GM12878 (cell line): ENCODE measurements at regions not wholly inside any gene's neighbourhood (a gene's known extent, or its start where the extent isn't known, plus 50 kb on each side); places are given as distances from the start of the nearest gene placed in this dataset.

Experiments
- ATAC-seq: fragments of 200-7000 bp; cut with Tn5 transposase; 3 replicates; pipeline ENCODE4 v1.9.1; 2020; ENCODE audit warnings: mild to moderate bottlenecking, moderate library complexity
- BruUV-seq: library from RNA; stranded (reverse); fragments of 400-500 nt; replicated peaks from 2 replicates; lab custom pipeline; 2021; lab: Mats Ljungman, UMichigan
- CTCF ChIA-PET: fragments of 300-600 bp; sonication (Branson Sonifier 250); formaldehyde crosslinking; extraction: SDS; loops from one replicate; lab custom pipeline; 2021; ENCODE audit warnings: inconsistent platforms; lab: Yijun Ruan, JAX
- POLR2A ChIA-PET: fragments of 350-600 bp; formaldehyde crosslinking; extraction: SDS; loops from one replicate; lab custom pipeline; 2021; ENCODE audit warnings: inconsistent platforms; lab: Charles Lee
- RAD21 ChIA-PET: fragments of 300-600 bp; sonication (Branson Sonifier 250); formaldehyde crosslinking; loops from one replicate; lab custom pipeline; 2023; ENCODE audit warnings: antibody characterized with exemption; ENCODE audit not compliant: unreplicated experiment; lab: Charles Lee
- SMC1A ChIA-PET: fragments of 300-600 bp; sonication (Branson Sonifier 250); formaldehyde crosslinking; loops from one replicate; lab custom pipeline; 2023; ENCODE audit not compliant: unreplicated experiment, uncharacterized antibody; lab: Charles Lee
- DNase-seq: peaks from one replicate; pipeline ENCODE4 v3.0.0-alpha.2; 2011; ENCODE audit warnings: low read depth, low spot score
- FAIRE-seq: peaks from 3 replicates; lab custom pipeline; 2011; peaks lifted over from hg19 to GRCh38; lab: Jason Lieb, UNC
- H2AFZ ChIP-seq: 2 replicates; pipeline ENCODE4 v1.6.0; 2011; ENCODE audit warnings: low read depth, low read length, control low read depth; ENCODE audit not compliant: control insufficient read depth
- H3K27ac ChIP-seq: 2 replicates; pipeline ENCODE4 v1.5.1; 2011; ENCODE audit warnings: control low read depth; ENCODE audit not compliant: control insufficient read depth, insufficient read depth
- H3K27me3 ChIP-seq, 2 experiments: replicated peaks in 1 of 2; 2 replicates each; pipeline versions ENCODE4 v1.6.0 to v1.6.1; 2011; ENCODE audit warnings: low read length in 1 of 2; ENCODE audit not compliant: control insufficient read depth in 2 of 2, insufficient read depth in 2 of 2
- H3K36me3 ChIP-seq, 2 experiments: 2 replicates each; pipeline ENCODE4 v1.5.1; 2011; ENCODE audit warnings: low read length in 1 of 2; ENCODE audit not compliant: control insufficient read depth in 2 of 2, insufficient read depth in 2 of 2
- H3K4me1 ChIP-seq: 2 replicates; pipeline ENCODE4 v1.6.1; 2011; ENCODE audit warnings: mild to moderate bottlenecking, low read length, moderate library complexity, mixed read lengths; ENCODE audit not compliant: control insufficient read depth, insufficient read depth
- H3K4me2 ChIP-seq: 2 replicates; pipeline ENCODE4 v1.6.0; 2011; ENCODE audit warnings: control low read depth; ENCODE audit not compliant: control insufficient read depth, insufficient read depth
- H3K4me3 ChIP-seq: fragments of 200-600 bp; sonication (generic); 2 replicates; pipeline ENCODE4 v1.5.1; 2016
- H3K79me2 ChIP-seq: 2 replicates; pipeline ENCODE4 v1.6.0; 2011; ENCODE audit warnings: low read length; ENCODE audit not compliant: control insufficient read depth, insufficient read depth
- H3K9ac ChIP-seq: 2 replicates; pipeline ENCODE4 v1.8.0; 2011; ENCODE audit warnings: low read length, control low read depth, mixed read lengths; ENCODE audit not compliant: control insufficient read depth, insufficient read depth
- H3K9me3 ChIP-seq: replicated peaks from 3 replicates; pipeline ENCODE4 v1.5.1; 2011; ENCODE audit warnings: mild to moderate bottlenecking, low read length; ENCODE audit not compliant: control insufficient read depth, insufficient read depth
- H4K20me1 ChIP-seq: 2 replicates; pipeline ENCODE4 v1.6.0; 2011; ENCODE audit not compliant: control insufficient read depth, insufficient read depth
- KLF5 ChIP-seq: fragments of 450-650 bp; IDR thresholded peaks from 2 replicates; pipeline ENCODE4 v1.6.1; 2014; ENCODE audit warnings: mild to moderate bottlenecking; ENCODE audit not compliant: partially characterized antibody
- MTA3 ChIP-seq: IDR thresholded peaks from 2 replicates; pipeline ENCODE4 v1.6.1; 2012; ENCODE audit warnings: low read length, inconsistent platforms, borderline replicate concordance
- NR2C1 ChIP-seq: fragments of 450-650 bp; IDR thresholded peaks from 2 replicates; pipeline ENCODE4 v1.6.1; 2017; ENCODE audit warnings: antibody characterized with exemption, mild to moderate bottlenecking, moderate library complexity
- WGBS: methylation state at CpG from one replicate; pipeline ENCODE4 v1.1.6; 2016; ENCODE audit warnings: low lambda C conversion rate; ENCODE audit not compliant: insufficient replicate concordance, insufficient coverage; ENCODE audit errors: missing lambda C conversion rate; 5-methylcytosine and 5-hydroxymethylcytosine counted together
- in situ Hi-C: fragments of 300-500 bp; cut with MboI; formaldehyde crosslinking; loops from 9 replicates; pipeline ENCODE4 v1.14.3; 2018; ENCODE audit warnings: mixed read lengths
- intact Hi-C: fragments of 100-400 bp; cut with micrococcal nuclease; formaldehyde crosslinking; loops from one replicate; pipeline ENCODE4 v1.14.2; 2022; ENCODE audit not compliant: unreplicated experiment
- TF ChIP-seq, protein P1 (sequence below): fragments of 450-650 bp; IDR thresholded peaks from 2 replicates; pipeline ENCODE4 v1.6.1; 2017; ENCODE audit warnings: mild to moderate bottlenecking, moderate library complexity
- TF ChIP-seq, protein P2 (sequence below): fragments of 450-650 bp; formaldehyde crosslinking; IDR thresholded peaks from 2 replicates; pipeline ENCODE4 v1.4.0; 2022; ENCODE audit warnings: mild to moderate bottlenecking, moderate library complexity
- TF ChIP-seq, protein P3 (sequence below): fragments of 450-650 bp; IDR thresholded peaks from 2 replicates; pipeline ENCODE4 v1.6.1; 2016; ENCODE audit warnings: mild to moderate bottlenecking

DNA sequence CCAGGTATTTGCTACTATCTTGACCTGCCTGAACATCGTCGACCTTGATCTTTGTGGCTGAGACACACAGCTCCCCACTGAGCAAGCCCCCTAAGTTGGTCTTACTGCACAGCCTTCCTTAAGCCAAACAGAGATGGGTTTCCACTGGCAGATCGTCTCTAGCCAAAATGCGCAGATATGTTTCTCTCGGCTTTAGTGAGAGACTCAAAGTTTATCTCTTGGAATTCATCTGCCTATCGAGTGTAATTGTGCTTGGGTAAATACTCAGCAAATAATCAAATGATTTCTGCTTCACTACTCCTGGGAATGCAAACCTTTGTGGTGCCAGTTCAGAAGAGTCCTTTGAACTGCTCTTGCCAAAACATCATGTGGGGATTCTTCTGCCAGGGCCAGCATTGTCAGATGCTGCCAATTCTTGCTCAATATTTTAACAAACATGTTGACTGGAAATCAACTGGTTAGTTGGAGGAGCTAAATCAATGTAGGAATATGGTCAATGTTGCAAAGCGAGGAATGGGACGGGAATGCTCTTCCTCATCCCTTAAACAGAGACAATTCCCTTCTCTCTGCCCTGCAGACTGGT, 141.2 kb upstream of the SLC28A3 start:
- H3K4me2 ChIP-seq = no peak overlapping the region
- in situ Hi-C loops = no loop called here
- CTCF ChIA-PET = no interaction called here
- no peak for DNase-seq
- RAD21 ChIA-PET = no interaction called here
- TF ChIP-seq MTA3 = no peak
- TF ChIP-seq, protein P1, sequence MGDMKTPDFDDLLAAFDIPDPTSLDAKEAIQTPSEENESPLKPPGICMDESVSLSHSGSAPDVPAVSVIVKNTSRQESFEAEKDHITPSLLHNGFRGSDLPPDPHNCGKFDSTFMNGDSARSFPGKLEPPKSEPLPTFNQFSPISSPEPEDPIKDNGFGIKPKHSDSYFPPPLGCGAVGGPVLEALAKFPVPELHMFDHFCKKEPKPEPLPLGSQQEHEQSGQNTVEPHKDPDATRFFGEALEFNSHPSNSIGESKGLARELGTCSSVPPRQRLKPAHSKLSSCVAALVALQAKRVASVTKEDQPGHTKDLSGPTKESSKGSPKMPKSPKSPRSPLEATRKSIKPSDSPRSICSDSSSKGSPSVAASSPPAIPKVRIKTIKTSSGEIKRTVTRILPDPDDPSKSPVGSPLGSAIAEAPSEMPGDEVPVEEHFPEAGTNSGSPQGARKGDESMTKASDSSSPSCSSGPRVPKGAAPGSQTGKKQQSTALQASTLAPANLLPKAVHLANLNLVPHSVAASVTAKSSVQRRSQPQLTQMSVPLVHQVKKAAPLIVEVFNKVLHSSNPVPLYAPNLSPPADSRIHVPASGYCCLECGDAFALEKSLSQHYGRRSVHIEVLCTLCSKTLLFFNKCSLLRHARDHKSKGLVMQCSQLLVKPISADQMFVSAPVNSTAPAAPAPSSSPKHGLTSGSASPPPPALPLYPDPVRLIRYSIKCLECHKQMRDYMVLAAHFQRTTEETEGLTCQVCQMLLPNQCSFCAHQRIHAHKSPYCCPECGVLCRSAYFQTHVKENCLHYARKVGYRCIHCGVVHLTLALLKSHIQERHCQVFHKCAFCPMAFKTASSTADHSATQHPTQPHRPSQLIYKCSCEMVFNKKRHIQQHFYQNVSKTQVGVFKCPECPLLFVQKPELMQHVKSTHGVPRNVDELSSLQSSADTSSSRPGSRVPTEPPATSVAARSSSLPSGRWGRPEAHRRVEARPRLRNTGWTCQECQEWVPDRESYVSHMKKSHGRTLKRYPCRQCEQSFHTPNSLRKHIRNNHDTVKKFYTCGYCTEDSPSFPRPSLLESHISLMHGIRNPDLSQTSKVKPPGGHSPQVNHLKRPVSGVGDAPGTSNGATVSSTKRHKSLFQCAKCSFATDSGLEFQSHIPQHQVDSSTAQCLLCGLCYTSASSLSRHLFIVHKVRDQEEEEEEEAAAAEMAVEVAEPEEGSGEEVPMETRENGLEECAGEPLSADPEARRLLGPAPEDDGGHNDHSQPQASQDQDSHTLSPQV = no peak
- TF ChIP-seq, protein P2, sequence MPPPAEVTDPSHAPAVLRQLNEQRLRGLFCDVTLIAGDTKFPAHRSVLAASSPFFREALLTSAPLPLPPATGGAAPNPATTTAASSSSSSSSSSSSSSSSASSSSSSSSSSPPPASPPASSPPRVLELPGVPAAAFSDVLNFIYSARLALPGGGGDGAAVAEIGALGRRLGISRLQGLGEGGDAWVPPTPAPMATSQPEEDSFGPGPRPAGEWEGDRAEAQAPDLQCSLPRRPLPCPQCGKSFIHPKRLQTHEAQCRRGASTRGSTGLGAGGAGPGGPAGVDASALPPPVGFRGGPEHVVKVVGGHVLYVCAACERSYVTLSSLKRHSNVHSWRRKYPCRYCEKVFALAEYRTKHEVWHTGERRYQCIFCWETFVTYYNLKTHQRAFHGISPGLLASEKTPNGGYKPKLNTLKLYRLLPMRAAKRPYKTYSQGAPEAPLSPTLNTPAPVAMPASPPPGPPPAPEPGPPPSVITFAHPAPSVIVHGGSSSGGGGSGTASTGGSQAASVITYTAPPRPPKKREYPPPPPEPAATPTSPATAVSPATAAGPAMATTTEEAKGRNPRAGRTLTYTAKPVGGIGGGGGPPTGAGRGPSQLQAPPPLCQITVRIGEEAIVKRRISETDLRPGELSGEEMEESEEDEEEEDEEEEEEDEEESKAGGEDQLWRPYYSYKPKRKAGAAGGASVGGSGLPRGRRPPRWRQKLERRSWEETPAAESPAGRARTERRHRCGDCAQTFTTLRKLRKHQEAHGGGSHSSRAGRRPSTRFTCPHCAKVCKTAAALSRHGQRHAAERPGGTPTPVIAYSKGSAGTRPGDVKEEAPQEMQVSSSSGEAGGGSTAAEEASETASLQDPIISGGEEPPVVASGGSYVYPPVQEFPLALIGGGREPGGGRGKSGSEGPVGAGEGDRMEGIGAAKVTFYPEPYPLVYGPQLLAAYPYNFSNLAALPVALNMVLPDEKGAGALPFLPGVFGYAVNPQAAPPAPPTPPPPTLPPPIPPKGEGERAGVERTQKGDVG (CRISPR knock-in tag) = no peak
- TF ChIP-seq KLF5 = no peak
- TF ChIP-seq, protein P3, sequence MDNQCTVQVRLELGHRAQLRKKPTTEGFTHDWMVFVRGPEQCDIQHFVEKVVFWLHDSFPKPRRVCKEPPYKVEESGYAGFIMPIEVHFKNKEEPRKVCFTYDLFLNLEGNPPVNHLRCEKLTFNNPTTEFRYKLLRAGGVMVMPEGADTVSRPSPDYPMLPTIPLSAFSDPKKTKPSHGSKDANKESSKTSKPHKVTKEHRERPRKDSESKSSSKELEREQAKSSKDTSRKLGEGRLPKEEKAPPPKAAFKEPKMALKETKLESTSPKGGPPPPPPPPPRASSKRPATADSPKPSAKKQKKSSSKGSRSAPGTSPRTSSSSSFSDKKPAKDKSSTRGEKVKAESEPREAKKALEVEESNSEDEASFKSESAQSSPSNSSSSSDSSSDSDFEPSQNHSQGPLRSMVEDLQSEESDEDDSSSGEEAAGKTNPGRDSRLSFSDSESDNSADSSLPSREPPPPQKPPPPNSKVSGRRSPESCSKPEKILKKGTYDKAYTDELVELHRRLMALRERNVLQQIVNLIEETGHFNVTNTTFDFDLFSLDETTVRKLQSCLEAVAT = no peak
- TF ChIP-seq NR2C1 = no peak
- TF ChIP-seq, all 136 proteins: peak for 0
- Histone ChIP-seq H3K9ac (no peak overlapping the region), H3K36me3 (no peaks in the 10 kb centered on the region), H3K9me3 (no peaks in the 10 kb centered on the region; the same call in 2 of the 3 replicates), H2AFZ (no peak overlapping the region), H3K79me2 (no peaks in the 10 kb centered on the region), H3K4me1 (no peaks in the 10 kb centered on the region), H3K27me3 (no peaks in the 10 kb centered on the region; a peak in 1 of 4 replicates), H3K4me3 (no peak overlapping the region), H3K27ac (no peak overlapping the region), H4K20me1 (no peaks in the 10 kb centered on the region)
- SMC1A ChIA-PET = no interaction called here
- intact Hi-C loops = no loop called here
- POLR2A ChIA-PET = no interaction called here
- FAIRE-seq (no peak), ATAC-seq (no peak)
- BruUV-seq = no TSS peak
- WGBS = 41% methylated on average over 8 of the region's 8 CpGs
